Mesenchymal stem cell (in vitro differentiated cells and primary cell): ENCODE measurements at regions not wholly inside any gene's neighbourhood (a gene's known extent, or its start where the extent isn't known, plus 50 kb on each side); places are given as distances from the start of the nearest gene placed in this dataset.
"Not testable (repeated sequence)": the region's sequence is repeated elsewhere in the genome, so short reads cannot be mapped to it uniquely, and the experiment has no call there.

Experiments used
- DNase-seq: peaks from one replicate; pipeline ENCODE4 v3.0.0-alpha.2; 2013
- H2AFZ ChIP-seq: one replicate; pipeline ENCODE4 v1.6.1; 2013; ENCODE audit warnings: low read depth, mild to moderate bottlenecking, control low read depth, inconsistent platforms, low read length, moderate library complexity
- H2AK5ac ChIP-seq: 2 replicates; pipeline ENCODE4 v1.6.1; 2013; ENCODE audit warnings: low read length, moderate library complexity, mild to moderate bottlenecking, inconsistent platforms; ENCODE audit not compliant: severe bottlenecking
- H2BK120ac ChIP-seq: one replicate; pipeline ENCODE4 v1.6.1; 2013; ENCODE audit warnings: low read depth, mild to moderate bottlenecking, inconsistent platforms, low read length, moderate library complexity
- H2BK12ac ChIP-seq, 2 experiments: one replicate each; pipeline ENCODE4 v1.6.1; 2013; ENCODE audit warnings: inconsistent platforms in 2 of 2, low read length in 2 of 2, mild to moderate bottlenecking in 2 of 2, moderate library complexity in 2 of 2, control low read depth in 1 of 2
- H2BK15ac ChIP-seq: one replicate; pipeline ENCODE4 v1.6.1; 2013; ENCODE audit warnings: mild to moderate bottlenecking, low read depth, inconsistent platforms; ENCODE audit not compliant: poor library complexity, severe bottlenecking
- H2BK5ac ChIP-seq: 2 replicates; pipeline ENCODE4 v1.6.1; 2013; ENCODE audit warnings: low read depth, mild to moderate bottlenecking, low read length, control low read depth, inconsistent platforms; ENCODE audit not compliant: poor library complexity, severe bottlenecking
- H3K14ac ChIP-seq, 2 experiments: one replicate each; pipeline ENCODE4 v1.6.1; 2013; ENCODE audit warnings: inconsistent platforms in 2 of 2, low read length in 2 of 2, control low read depth in 1 of 2, mild to moderate bottlenecking in 1 of 2, moderate library complexity in 1 of 2
- H3K18ac ChIP-seq, 2 experiments: one replicate each; pipeline ENCODE4 v1.6.1; 2013; ENCODE audit warnings: inconsistent platforms in 2 of 2, low read length in 2 of 2, control low read depth in 1 of 2, low read depth in 1 of 2, mild to moderate bottlenecking in 1 of 2
- H3K23ac ChIP-seq, 2 experiments: one replicate each; pipeline ENCODE4 v1.6.1; 2013; ENCODE audit warnings: inconsistent platforms in 2 of 2, low read length in 2 of 2, mild to moderate bottlenecking in 2 of 2, moderate library complexity in 2 of 2, control low read depth in 1 of 2
- H3K27ac ChIP-seq: 2 replicates; pipeline ENCODE4 v1.5.1; 2013; ENCODE audit warnings: mild to moderate bottlenecking, moderate library complexity, low read length, control low read depth, inconsistent platforms; ENCODE audit not compliant: poor library complexity, severe bottlenecking
- H3K27me3 ChIP-seq, 2 experiments: 2 replicates each; pipeline versions ENCODE4 v1.6.1 to v1.7.0; 2013; ENCODE audit warnings: low read length in 2 of 2, mild to moderate bottlenecking in 2 of 2, moderate library complexity in 2 of 2, control low read depth in 1 of 2, inconsistent platforms in 1 of 2; ENCODE audit not compliant: control insufficient read depth in 1 of 2, insufficient read depth in 1 of 2
- H3K36me3 ChIP-seq, 2 experiments: 2 replicates each; pipeline versions ENCODE4 v1.6.1 to v1.7.0; 2013; ENCODE audit warnings: low read length in 2 of 2, control low read depth in 1 of 2, inconsistent platforms in 1 of 2, low read depth in 1 of 2, mild to moderate bottlenecking in 1 of 2; ENCODE audit not compliant: insufficient read depth in 2 of 2, control insufficient read depth in 1 of 2
- H3K4ac ChIP-seq, 2 experiments: one replicate each; pipeline ENCODE4 v1.6.1; 2013; ENCODE audit warnings: inconsistent platforms in 2 of 2, low read length in 2 of 2, mild to moderate bottlenecking in 2 of 2, moderate library complexity in 2 of 2, control low read depth in 1 of 2, low read depth in 1 of 2
- H3K4me1 ChIP-seq: 2 replicates; pipeline ENCODE4 v1.6.1; 2013; ENCODE audit warnings: low read depth, low read length, control low read depth; ENCODE audit not compliant: control insufficient read depth, insufficient read depth
- H3K4me2 ChIP-seq: 2 replicates; pipeline ENCODE4 v1.6.1; 2013; ENCODE audit warnings: low read length, mild to moderate bottlenecking, inconsistent platforms; ENCODE audit not compliant: poor library complexity, severe bottlenecking
- H3K4me3 ChIP-seq, 2 experiments: 2 replicates each; pipeline versions ENCODE4 v1.5.1 to v1.7.0; 2013; ENCODE audit warnings: low read length in 2 of 2, mild to moderate bottlenecking in 2 of 2, control low read depth in 1 of 2, low read depth in 1 of 2; ENCODE audit not compliant: insufficient read depth in 1 of 2
- H3K79me1 ChIP-seq: replicated peaks from 2 replicates; pipeline ENCODE4 v1.6.1; 2013; ENCODE audit warnings: mild to moderate bottlenecking, control low read depth, low read length, inconsistent platforms; ENCODE audit not compliant: poor library complexity, severe bottlenecking
- H3K9ac ChIP-seq: 2 replicates; pipeline ENCODE4 v1.7.0; 2013; ENCODE audit warnings: mild to moderate bottlenecking, low read length, moderate library complexity
- H3K9me3 ChIP-seq: 2 replicates; pipeline ENCODE4 v1.7.0; 2013; ENCODE audit warnings: mild to moderate bottlenecking, low read length; ENCODE audit not compliant: control insufficient read depth
- H4K8ac ChIP-seq: one replicate; pipeline ENCODE4 v1.6.1; 2013; ENCODE audit warnings: inconsistent platforms, mild to moderate bottlenecking, low read length, moderate library complexity
- H4K91ac ChIP-seq: one replicate; pipeline ENCODE4 v1.6.1; 2013; ENCODE audit warnings: mild to moderate bottlenecking, low read length, inconsistent platforms
- WGBS: methylation state at CpG from one replicate; pipeline ENCODE4 v1.1.7; 2013; ENCODE audit warnings: mixed read lengths; 5-methylcytosine and 5-hydroxymethylcytosine counted together

DNA sequence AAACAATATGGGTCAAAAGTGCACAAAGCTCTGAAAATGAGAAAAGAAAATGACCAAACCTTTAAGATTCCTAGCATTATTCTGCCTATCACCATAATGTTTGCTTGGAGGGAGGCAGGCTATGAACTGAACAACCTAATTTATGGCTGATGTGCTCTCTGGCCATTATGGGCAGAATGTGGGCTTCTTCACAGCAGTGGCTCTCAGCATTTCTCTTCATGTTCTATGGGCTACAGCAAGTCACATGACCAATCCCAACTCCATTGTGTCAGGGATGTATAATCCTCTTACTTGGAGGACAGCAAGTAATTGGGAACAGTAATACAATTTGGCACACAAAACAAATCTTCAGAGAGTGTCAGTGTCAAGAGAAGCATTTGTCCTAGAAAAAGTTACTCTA lies 90.3 kb upstream of the ZNF658 start:
- H4K91ac ChIP-seq, H2BK120ac ChIP-seq, DNase-seq, H2BK5ac ChIP-seq, H3K79me1 ChIP-seq, H4K8ac ChIP-seq, H3K23ac ChIP-seq, H3K9ac ChIP-seq, H3K4me2 ChIP-seq, H3K9me3 ChIP-seq, H3K27ac ChIP-seq, H2BK12ac ChIP-seq, H2AK5ac ChIP-seq, H3K36me3 ChIP-seq, H2BK15ac ChIP-seq, H3K14ac ChIP-seq, H3K4me3 ChIP-seq, H3K4me1 ChIP-seq, H3K18ac ChIP-seq, H3K27me3 ChIP-seq, H2AFZ ChIP-seq, H3K4ac ChIP-seq: not testable (repeated sequence)

DNA sequence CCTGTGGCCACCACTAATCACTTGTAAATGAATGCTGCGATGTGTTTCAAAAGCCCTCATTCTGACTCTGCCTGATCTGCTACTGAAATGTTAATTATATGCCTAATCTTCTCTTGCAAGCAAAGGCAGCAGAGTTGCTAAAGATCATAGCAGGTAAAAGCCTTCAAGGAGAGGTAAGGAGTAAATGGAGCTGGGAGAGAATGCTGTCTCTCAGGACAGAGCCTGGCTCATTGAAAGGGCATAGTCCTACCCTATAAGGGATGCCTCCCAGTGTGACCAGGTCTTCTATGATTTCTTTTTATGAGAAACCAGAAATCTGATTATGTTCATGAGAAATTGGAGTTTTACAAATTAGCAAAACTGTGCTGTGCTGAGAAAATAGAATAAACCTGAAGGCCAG lies 88.2 kb upstream of the ZNF658 start:
- H3K4me2 ChIP-seq, H3K4me3 ChIP-seq, H3K4me1 ChIP-seq, H3K18ac ChIP-seq, H3K27ac ChIP-seq, H3K14ac ChIP-seq, H2BK15ac ChIP-seq, DNase-seq, H4K91ac ChIP-seq, H2AK5ac ChIP-seq, H3K9me3 ChIP-seq, H3K36me3 ChIP-seq, H3K23ac ChIP-seq, H3K79me1 ChIP-seq, H3K27me3 ChIP-seq, H2BK5ac ChIP-seq, H2AFZ ChIP-seq, H3K9ac ChIP-seq, H4K8ac ChIP-seq, H2BK12ac ChIP-seq, H2BK120ac ChIP-seq, H3K4ac ChIP-seq: not testable (repeated sequence)
- no CpG with 5 or more reads among the region's 1 CpG for WGBS

DNA sequence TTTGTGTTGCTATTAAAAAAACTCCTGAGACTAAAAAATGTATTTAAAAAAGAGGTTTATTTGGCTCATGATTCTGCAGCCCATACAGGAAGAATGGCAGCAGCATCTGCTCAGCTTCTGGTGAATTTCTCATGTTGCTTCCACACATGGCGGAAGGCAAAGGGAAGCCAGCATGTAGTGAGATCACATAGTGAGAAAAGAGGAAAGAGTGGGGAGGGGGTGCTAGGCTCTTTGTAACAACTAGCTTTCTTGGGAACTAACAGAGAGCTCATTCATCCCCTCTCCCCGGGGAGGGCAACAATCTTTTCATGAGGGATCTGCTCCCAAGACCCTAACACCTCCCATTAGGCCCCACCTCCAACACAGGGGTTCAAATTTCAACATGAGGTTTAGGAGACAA lies 87.6 kb upstream of the ZNF658 start:
- H3K4me3 ChIP-seq, H3K36me3 ChIP-seq, H3K27me3 ChIP-seq, H3K79me1 ChIP-seq, H2BK15ac ChIP-seq, H3K4me1 ChIP-seq, DNase-seq, H3K23ac ChIP-seq, H2BK5ac ChIP-seq, H3K9ac ChIP-seq, H2BK12ac ChIP-seq, H3K4ac ChIP-seq, H3K27ac ChIP-seq, H3K4me2 ChIP-seq, H2AK5ac ChIP-seq, H4K8ac ChIP-seq, H3K18ac ChIP-seq, H2AFZ ChIP-seq, H4K91ac ChIP-seq, H3K14ac ChIP-seq, H2BK120ac ChIP-seq, H3K9me3 ChIP-seq: not testable (repeated sequence)
- no CpG with 5 or more reads among the region's 2 CpGs for whole genome bisulfite sequencing

DNA sequence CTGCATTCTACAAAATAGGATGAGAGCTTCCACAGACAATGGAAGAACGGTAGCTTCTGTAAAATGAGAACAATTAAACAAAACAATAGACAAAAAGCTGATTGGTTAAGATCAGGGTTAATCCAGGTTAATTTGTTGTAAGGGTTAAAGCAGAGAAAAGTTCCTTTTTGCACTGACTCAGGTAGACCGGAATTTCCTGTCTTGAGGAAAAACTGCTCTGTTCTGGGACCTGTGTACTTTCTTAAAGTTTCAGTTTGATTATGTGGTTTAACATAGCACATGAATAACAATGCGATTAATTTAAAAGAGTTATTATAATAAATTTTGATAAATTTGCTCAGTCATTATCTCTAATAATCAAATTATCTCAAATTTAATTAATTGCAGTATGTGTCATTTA lies 86.5 kb upstream of the ZNF658 start:
- DNase-seq, result not testable (repeated sequence)
- WGBS, result no CpG with 5 or more reads among the region's 3 CpGs

More for the DNA sequence above, 86.5 kb upstream of the ZNF658 start:
- H3K79me1 ChIP-seq, H3K27ac ChIP-seq, H3K9ac ChIP-seq, H4K91ac ChIP-seq, H3K4me1 ChIP-seq, H2AK5ac ChIP-seq, H3K23ac ChIP-seq, H2BK12ac ChIP-seq, H3K9me3 ChIP-seq, H2AFZ ChIP-seq, H2BK5ac ChIP-seq, H3K18ac ChIP-seq, H4K8ac ChIP-seq, H3K14ac ChIP-seq, H3K4ac ChIP-seq, H2BK15ac ChIP-seq, H2BK120ac ChIP-seq, H3K4me3 ChIP-seq, H3K27me3 ChIP-seq, H3K4me2 ChIP-seq, H3K36me3 ChIP-seq: not testable (repeated sequence)
